GM19043 (cell line): ENCODE measurements at regions not wholly inside any gene's neighbourhood (a gene's known extent, or its start where the extent isn't known, plus 50 kb on each side); places are given as distances from the start of the nearest gene placed in this dataset.

Experiments
- ATAC-seq: cut with Tn5 transposase; IDR thresholded peaks from one replicate; pipeline ENCODE4 v1.9.1; 2021; ENCODE audit warnings: low read depth; ENCODE audit not compliant: unreplicated experiment

DNA sequence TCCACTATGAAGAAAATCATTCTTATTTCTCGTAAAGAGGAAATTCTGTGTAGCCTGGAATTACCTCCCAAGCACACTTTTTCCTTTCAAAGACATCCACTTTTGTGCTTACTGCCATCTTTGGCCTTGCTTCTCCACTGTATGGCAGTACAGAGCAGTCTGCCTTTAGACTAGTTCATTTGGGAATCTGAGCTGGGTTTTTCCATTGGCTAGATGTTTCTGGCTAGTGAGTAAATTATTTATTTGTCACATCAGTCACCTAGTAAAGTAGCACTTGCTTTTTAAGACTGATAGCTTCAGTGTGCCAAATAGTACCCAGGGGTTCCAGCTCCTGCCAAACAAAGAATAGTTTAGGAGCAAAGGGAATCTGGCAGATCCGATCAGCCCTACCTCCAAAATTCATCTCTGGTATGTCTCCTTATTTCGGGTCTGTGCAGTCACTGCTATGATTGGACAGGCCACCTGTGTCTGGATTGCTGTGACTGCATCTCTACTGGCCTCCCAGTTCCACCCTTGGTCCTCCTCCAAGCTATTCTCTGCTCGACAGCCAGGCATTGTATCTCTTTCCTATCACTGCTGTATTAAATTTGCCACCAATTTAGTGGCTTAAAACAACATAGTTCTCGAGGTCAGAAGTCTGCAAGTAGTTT is 97.6 kb downstream of the NUDT12 start:
- ATAC-seq, result no peak

GRCh38 chr5:103463261-103463660 is 99.3 kb downstream of the NUDT12 start:
- ATAC-seq, result no peak

GRCh38 chr5:103461243-103461642 is 101.3 kb downstream of the NUDT12 start:
- no peak for ATAC-seq

GRCh38 chr5:103458497-103459040 is 104.0 kb downstream of the NUDT12 start:
- no peak for ATAC-seq

- ATAC-seq, result no peak
These were observed 106.1 kb downstream of the NUDT12 start for GRCh38 chr5:103456476-103456875.

- no peak for ATAC-seq
These were observed 106.8 kb downstream of the NUDT12 start for GRCh38 chr5:103455796-103456195.

- ATAC-seq, result no peak
These were observed 107.8 kb downstream of the NUDT12 start for GRCh38 chr5:103454770-103455169.

DNA sequence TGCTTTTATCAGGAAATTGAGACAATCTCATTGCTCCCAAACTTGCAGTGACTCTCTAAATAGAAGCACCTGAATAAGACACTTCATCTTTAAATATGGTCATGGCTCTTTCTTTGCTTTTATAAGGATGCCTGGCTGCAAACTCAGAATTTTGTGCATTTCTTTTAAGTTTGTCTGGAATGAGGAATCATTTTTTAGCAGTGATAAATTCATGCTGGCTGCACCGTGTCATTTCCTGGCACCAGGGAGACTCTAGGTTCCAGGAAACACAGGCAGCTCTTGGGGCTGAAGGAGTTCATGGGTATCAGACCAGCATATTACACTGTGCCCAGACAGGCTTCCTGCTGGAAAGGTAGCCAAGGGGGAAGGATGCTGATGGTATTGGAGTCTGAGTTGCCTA is 109.9 kb downstream of the NUDT12 start:
- no peak for ATAC-seq

- no peak for ATAC-seq
These were observed 110.5 kb downstream of the NUDT12 start for GRCh38 chr5:103452089-103452488.

GRCh38 chr5:103451261-103451660 is 111.3 kb downstream of the NUDT12 start:
- ATAC-seq, result no peak

DNA sequence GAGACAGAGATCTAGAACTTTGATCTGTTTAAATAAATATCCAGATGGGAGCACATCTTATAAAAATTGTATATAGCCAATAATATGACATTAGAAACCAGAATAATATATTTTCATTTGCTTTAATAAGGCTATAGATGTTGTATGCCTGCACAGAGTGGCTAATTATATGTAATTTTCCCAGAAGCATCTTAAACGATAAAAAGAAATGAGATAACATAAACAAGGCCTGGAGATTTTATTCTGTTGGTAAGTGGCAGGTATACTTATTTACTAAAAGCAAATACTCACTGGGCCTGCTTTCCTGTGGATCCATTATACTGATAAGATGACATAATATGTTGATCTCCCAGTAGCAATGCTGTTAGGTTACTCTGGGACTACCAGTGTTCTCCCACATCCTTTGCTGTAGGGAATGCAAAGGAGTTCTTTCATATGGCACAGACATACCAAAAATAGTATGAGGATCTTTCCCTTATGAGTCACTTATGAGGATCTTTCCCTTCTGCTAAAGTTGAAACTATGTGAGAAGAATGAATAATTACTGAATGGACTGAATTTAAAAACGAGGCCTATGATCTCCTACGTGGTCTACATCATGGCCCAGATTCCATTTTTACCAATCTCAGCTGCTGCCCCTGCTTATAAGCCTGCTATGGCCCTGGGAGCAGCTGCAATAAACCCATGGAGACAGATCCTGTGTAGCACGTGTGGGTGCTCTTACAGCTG is 112.1 kb downstream of the NUDT12 start:
- no peak for ATAC-seq

DNA sequence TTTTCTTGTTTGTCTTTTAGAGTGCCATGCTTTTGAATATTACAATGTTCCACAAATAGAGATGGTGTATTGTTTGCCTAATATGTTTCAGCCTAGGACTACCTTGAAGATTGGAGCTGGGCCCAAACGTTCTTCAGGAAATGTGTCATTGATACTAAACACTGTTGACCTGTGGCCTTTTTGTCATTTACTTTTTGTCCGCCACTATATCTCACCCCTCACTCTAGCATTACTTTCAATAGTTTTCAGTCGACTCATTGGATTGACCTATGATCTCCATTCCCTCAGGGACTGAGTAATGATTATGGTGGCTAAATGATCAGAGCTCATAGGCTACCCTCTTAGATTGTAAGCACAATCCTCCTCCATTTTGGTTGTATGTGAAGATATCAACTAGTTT is 115.8 kb downstream of the NUDT12 start:
- ATAC-seq, result no peak

- no peak for ATAC-seq
These were observed 117.1 kb downstream of the NUDT12 start for GRCh38 chr5:103445426-103446035.

- ATAC-seq, result no peak
These were observed 118.1 kb downstream of the NUDT12 start for GRCh38 chr5:103444333-103445038.

DNA sequence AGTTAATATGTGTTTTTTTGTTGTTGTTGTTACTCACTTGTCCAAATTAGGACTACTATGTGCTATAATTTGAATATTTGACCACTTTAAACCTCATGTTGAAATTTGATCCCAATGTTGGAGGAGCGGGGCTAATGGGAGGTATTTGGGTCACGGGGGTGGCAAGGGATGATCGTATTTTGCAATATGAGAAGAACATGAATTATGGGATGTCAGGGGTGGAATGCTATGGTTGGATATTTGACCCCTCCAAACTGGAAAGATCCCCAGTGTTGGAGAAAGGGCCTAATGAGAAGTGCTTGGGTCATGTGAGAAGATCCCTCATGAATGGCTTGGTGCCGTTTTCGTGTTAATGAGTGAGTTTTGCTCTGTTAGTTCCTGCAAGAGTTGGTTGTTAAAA is 119.8 kb downstream of the NUDT12 start:
- no peak for ATAC-seq

GRCh38 chr5:103441523-103441922 is 121.1 kb downstream of the NUDT12 start:
- no peak for ATAC-seq

DNA sequence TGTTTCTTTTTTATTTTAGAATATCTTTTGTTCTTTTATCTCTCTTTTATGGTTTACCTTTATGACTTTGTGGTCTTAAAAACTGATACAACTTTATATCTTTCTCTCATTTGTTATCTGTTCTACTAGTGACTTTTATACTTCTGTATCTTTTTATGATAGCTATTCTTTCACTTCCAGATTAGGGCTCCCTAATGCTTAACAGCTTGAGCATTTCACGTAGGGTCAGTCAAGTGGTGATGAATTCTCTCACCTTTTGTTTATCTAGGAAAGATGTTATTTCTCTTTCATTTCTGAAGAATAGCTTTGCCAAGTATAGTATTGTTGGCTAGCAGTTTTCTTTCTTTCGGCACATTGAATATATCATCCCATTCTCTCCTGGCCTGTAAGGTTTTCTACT is 123.6 kb downstream of the NUDT12 start:
- ATAC-seq, result no peak

GRCh38 chr5:103436656-103437055 is 125.9 kb downstream of the NUDT12 start:
- no peak for ATAC-seq

GRCh38 chr5:103436112-103436511 is 126.5 kb downstream of the NUDT12 start:
- ATAC-seq, result no peak

DNA sequence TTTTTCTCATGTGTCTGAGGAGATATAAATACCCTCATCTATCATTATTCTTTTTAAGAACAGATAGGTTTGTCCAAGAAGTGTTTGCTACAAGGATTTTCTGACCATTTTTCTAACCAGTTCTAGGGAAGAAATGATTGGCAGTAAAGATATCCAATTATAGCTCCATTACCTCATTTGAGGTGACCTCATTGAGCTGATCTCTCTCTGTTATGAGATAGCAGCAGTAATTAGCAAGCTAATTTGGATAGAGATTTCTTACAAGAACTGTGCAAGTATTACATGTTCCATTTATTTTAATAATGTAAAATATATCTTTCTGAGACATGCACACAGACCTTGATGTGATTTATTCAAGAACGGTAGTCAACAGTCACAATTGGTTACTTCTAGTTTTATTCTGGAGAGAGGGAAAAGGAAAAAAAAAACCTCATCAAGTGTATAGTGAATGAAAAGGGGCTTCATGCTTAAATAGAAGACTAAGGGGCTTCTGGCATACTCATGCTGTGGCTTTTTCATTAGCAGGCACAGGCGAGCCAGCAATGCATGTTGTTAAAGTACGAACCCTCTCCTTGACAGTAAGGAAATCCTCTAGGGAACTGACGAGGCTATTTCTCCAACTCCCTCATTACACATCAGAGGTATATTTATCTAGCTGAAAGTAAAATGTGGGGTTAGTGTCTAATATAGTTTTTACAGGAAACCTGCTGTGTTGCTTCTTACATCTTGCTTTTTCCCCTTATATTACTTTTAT is 127.3 kb downstream of the NUDT12 start:
- no peak for ATAC-seq
